Uterus (tissue), 2 donors: ENCODE measurements at regions not wholly inside any gene's neighbourhood (a gene's known extent, or its start where the extent isn't known, plus 50 kb on each side); places are given as distances from the start of the nearest gene placed in this dataset.

ENCODE experiments used
- CTCF ChIP-seq, 4 experiments: fragments of 200-600 bp in 2 of 4; fragments of 450-650 bp in 2 of 4; sonication (generic) in 2 of 4; IDR thresholded peaks; one replicate each; pipeline ENCODE4 v1.5.1; 2016 to 2019; ENCODE audit warnings: antibody characterized with exemption in 4 of 4, mild to moderate bottlenecking in 2 of 4, moderate library complexity in 1 of 4
- POLR2A ChIP-seq, 2 donors: fragments of 450-650 bp; IDR thresholded peaks; one replicate each; pipeline ENCODE4 v1.6.1; 2016; ENCODE audit warnings: antibody characterized with exemption in 2 of 2, mild to moderate bottlenecking in 1 of 2, moderate library complexity in 1 of 2

GRCh38 chr11:20261526-20261925 lies 101.3 kb upstream of the DBX1 start:
- no peak for TF ChIP-seq CTCF (IDR thresholded peaks at IDR 0.05)
- TF ChIP-seq POLR2A (IDR thresholded peaks at IDR 0.05), result no peak
